ENCODE measurements at regions not wholly inside any gene's neighbourhood (a gene's known extent, or its start where the extent isn't known, plus 50 kb on each side); places are given as distances from the start of the nearest gene placed in this dataset.

DNA sequence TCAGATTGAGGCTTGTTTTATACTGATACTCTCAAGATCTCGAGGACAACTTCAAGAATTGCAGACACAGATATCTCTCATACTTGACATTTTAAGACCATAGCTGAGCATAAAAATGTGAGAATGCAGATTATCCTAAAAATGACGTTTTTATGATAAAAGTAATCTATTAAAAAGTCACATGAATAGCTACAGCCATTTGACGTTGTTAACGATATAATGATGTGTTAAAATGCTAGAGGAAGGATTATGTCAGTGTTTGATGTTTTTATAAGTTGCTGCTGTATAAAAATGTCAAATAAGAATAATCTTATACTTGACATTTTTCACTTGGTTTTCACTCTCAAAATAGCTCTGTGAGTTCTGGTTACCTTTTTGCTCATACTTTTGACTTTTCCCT, 67.1 kb upstream of the NPVF start:
- TF ChIP-seq, protein P1, sequence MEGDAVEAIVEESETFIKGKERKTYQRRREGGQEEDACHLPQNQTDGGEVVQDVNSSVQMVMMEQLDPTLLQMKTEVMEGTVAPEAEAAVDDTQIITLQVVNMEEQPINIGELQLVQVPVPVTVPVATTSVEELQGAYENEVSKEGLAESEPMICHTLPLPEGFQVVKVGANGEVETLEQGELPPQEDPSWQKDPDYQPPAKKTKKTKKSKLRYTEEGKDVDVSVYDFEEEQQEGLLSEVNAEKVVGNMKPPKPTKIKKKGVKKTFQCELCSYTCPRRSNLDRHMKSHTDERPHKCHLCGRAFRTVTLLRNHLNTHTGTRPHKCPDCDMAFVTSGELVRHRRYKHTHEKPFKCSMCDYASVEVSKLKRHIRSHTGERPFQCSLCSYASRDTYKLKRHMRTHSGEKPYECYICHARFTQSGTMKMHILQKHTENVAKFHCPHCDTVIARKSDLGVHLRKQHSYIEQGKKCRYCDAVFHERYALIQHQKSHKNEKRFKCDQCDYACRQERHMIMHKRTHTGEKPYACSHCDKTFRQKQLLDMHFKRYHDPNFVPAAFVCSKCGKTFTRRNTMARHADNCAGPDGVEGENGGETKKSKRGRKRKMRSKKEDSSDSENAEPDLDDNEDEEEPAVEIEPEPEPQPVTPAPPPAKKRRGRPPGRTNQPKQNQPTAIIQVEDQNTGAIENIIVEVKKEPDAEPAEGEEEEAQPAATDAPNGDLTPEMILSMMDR (IDR thresholded peaks at IDR 0.05; ENCODE audit: insufficient read depth, low read length): no peak
- TF ChIP-seq, protein P2, sequence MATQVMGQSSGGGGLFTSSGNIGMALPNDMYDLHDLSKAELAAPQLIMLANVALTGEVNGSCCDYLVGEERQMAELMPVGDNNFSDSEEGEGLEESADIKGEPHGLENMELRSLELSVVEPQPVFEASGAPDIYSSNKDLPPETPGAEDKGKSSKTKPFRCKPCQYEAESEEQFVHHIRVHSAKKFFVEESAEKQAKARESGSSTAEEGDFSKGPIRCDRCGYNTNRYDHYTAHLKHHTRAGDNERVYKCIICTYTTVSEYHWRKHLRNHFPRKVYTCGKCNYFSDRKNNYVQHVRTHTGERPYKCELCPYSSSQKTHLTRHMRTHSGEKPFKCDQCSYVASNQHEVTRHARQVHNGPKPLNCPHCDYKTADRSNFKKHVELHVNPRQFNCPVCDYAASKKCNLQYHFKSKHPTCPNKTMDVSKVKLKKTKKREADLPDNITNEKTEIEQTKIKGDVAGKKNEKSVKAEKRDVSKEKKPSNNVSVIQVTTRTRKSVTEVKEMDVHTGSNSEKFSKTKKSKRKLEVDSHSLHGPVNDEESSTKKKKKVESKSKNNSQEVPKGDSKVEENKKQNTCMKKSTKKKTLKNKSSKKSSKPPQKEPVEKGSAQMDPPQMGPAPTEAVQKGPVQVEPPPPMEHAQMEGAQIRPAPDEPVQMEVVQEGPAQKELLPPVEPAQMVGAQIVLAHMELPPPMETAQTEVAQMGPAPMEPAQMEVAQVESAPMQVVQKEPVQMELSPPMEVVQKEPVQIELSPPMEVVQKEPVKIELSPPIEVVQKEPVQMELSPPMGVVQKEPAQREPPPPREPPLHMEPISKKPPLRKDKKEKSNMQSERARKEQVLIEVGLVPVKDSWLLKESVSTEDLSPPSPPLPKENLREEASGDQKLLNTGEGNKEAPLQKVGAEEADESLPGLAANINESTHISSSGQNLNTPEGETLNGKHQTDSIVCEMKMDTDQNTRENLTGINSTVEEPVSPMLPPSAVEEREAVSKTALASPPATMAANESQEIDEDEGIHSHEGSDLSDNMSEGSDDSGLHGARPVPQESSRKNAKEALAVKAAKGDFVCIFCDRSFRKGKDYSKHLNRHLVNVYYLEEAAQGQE (IDR thresholded peaks at IDR 0.05; ENCODE audit: insufficient replicate concordance, low read depth): no peak

All from HL-60 (cell line).